Right renal cortex interstitium (tissue), 3 donors: ENCODE measurements at regions not wholly inside any gene's neighbourhood (a gene's known extent, or its start where the extent isn't known, plus 50 kb on each side); places are given as distances from the start of the nearest gene placed in this dataset.

Experiments used
- DNase-seq, 3 donors: peaks; one replicate each; pipeline ENCODE4 v3.0.0-alpha.2; 2013; ENCODE audit warnings: low read depth in 3 of 3, low spot score in 2 of 3

GRCh38 chr10:78737883-78738856 is 330.6 kb upstream of the ZMIZ1 start:
- no peak for DNase-seq

GRCh38 chr10:78738861-78739260 is 329.9 kb upstream of the ZMIZ1 start:
- DNase-seq: no peak

- DNase-seq: no peak
Measured at GRCh38 chr10:78739444-78740053, 329.2 kb upstream of the ZMIZ1 start.

- DNase-seq: no peak
Measured at GRCh38 chr10:78740976-78741915, 327.5 kb upstream of the ZMIZ1 start.

- no peak for DNase-seq
Measured at GRCh38 chr10:78742406-78742729, 326.4 kb upstream of the ZMIZ1 start.

GRCh38 chr10:78742730-78743615 is 325.8 kb upstream of the ZMIZ1 start:
- no peak for DNase-seq

GRCh38 chr10:78744056-78744455 is 324.7 kb upstream of the ZMIZ1 start:
- no peak for DNase-seq

- DNase-seq: no peak
Measured at GRCh38 chr10:78744491-78745090, 324.2 kb upstream of the ZMIZ1 start.

- DNase-seq: no peak
Measured at GRCh38 chr10:78745441-78745840, 323.3 kb upstream of the ZMIZ1 start.

- DNase-seq: no peak
Measured at GRCh38 chr10:78746155-78746763, 322.5 kb upstream of the ZMIZ1 start.

- no peak for DNase-seq
Measured at GRCh38 chr10:78747401-78748234, 321.1 kb upstream of the ZMIZ1 start.

GRCh38 chr10:78748235-78748533 is 320.6 kb upstream of the ZMIZ1 start:
- DNase-seq: no peak

- no peak for DNase-seq
Measured at GRCh38 chr10:78749200-78749599, 319.6 kb upstream of the ZMIZ1 start.

- no peak for DNase-seq
Measured at GRCh38 chr10:78749898-78750297, 318.9 kb upstream of the ZMIZ1 start.

- DNase-seq: no peak
Measured at GRCh38 chr10:78750418-78750817, 318.3 kb upstream of the ZMIZ1 start.

GRCh38 chr10:78751716-78752115 is 317.1 kb upstream of the ZMIZ1 start:
- no peak for DNase-seq

GRCh38 chr10:78752221-78752620 is 316.5 kb upstream of the ZMIZ1 start:
- DNase-seq: no peak

- DNase-seq: no peak
Measured at GRCh38 chr10:78752708-78753107, 316.1 kb upstream of the ZMIZ1 start.
